H9 (cell line): ENCODE measurements at regions not wholly inside any gene's neighbourhood (a gene's known extent, or its start where the extent isn't known, plus 50 kb on each side); places are given as distances from the start of the nearest gene placed in this dataset.

ENCODE experiments used
- DNase-seq: peaks from one replicate; pipeline ENCODE4 v3.0.0-alpha.2; 2017
- H2AFZ ChIP-seq: one replicate; pipeline ENCODE4 v1.6.1; 2013; ENCODE audit warnings: mild to moderate bottlenecking, low read length, control low read depth, moderate library complexity
- H2AK5ac ChIP-seq: 2 replicates; pipeline ENCODE4 v1.6.1; 2013; ENCODE audit warnings: low read length, control low read depth, mixed read lengths; ENCODE audit not compliant: insufficient read length
- H2BK120ac ChIP-seq: one replicate; pipeline ENCODE4 v1.6.1; 2013; ENCODE audit warnings: low read depth, mild to moderate bottlenecking, low read length, control low read depth, inconsistent platforms; ENCODE audit not compliant: poor library complexity, severe bottlenecking
- H2BK12ac ChIP-seq: 2 replicates; pipeline ENCODE4 v1.6.1; 2013; ENCODE audit warnings: low read length, control low read depth, mixed read lengths, low read depth; ENCODE audit not compliant: insufficient read length
- H2BK15ac ChIP-seq: 2 replicates; pipeline ENCODE4 v1.6.1; 2013; ENCODE audit warnings: low read depth, low read length, control low read depth
- H2BK20ac ChIP-seq: one replicate; pipeline ENCODE4 v1.6.1; 2013; ENCODE audit warnings: low read depth, mild to moderate bottlenecking, low read length, control low read depth, inconsistent platforms; ENCODE audit not compliant: poor library complexity, severe bottlenecking
- H2BK5ac ChIP-seq: 2 replicates; pipeline ENCODE4 v1.6.1; 2013; ENCODE audit warnings: low read length, control low read depth, mixed read lengths; ENCODE audit not compliant: insufficient read length
- H3K14ac ChIP-seq: 2 replicates; pipeline ENCODE4 v1.6.1; 2013; ENCODE audit warnings: low read length, control low read depth; ENCODE audit not compliant: insufficient read depth
- H3K18ac ChIP-seq: 2 replicates; pipeline ENCODE4 v1.6.1; 2013; ENCODE audit warnings: low read depth, mild to moderate bottlenecking, mixed read lengths, low read length, control low read depth; ENCODE audit not compliant: insufficient read length
- H3K23ac ChIP-seq: 2 replicates; pipeline ENCODE4 v1.6.1; 2013; ENCODE audit warnings: low read length, control low read depth, mixed read lengths, low read depth; ENCODE audit not compliant: insufficient read length
- H3K23me2 ChIP-seq: 2 replicates; pipeline ENCODE4 v1.6.1; 2013; ENCODE audit warnings: low read depth, mild to moderate bottlenecking, mixed read lengths, low read length, control low read depth; ENCODE audit not compliant: insufficient read length, poor library complexity, severe bottlenecking
- H3K27ac ChIP-seq: 2 replicates; pipeline ENCODE4 v1.5.1; 2013; ENCODE audit warnings: low read length, control low read depth, mixed read lengths, low read depth; ENCODE audit not compliant: insufficient read length
- H3K27me3 ChIP-seq: 2 replicates; pipeline ENCODE4 v1.6.1; 2013; ENCODE audit warnings: low read length, control low read depth, inconsistent platforms; ENCODE audit not compliant: insufficient read depth
- H3K4ac ChIP-seq: 2 replicates; pipeline ENCODE4 v1.6.1; 2013; ENCODE audit warnings: low read depth, mild to moderate bottlenecking, control low read depth, inconsistent platforms, low read length, moderate library complexity
- H3K4me1 ChIP-seq: 2 replicates; pipeline ENCODE4 v1.6.1; 2013; ENCODE audit warnings: low read length, control low read depth, inconsistent platforms; ENCODE audit not compliant: insufficient read depth
- H3K4me2 ChIP-seq: 2 replicates; pipeline ENCODE4 v1.6.1; 2013; ENCODE audit warnings: low read length, control low read depth, mixed read lengths; ENCODE audit not compliant: insufficient read length, insufficient read depth
- H3K56ac ChIP-seq: 2 replicates; pipeline ENCODE4 v1.6.1; 2013; ENCODE audit warnings: low read depth, mild to moderate bottlenecking, mixed read lengths, low read length, control low read depth; ENCODE audit not compliant: insufficient read length
- H3K79me1 ChIP-seq: 2 replicates; pipeline ENCODE4 v1.6.1; 2013; ENCODE audit warnings: low read depth, mild to moderate bottlenecking, moderate library complexity, low read length, control low read depth, inconsistent platforms; ENCODE audit not compliant: insufficient read depth, poor library complexity, severe bottlenecking
- H3K79me2 ChIP-seq: 2 replicates; pipeline ENCODE4 v1.6.1; 2013; ENCODE audit warnings: low read length, control low read depth, inconsistent platforms; ENCODE audit not compliant: insufficient read depth
- H3K9ac ChIP-seq: 2 replicates; pipeline ENCODE4 v1.6.1; 2013; ENCODE audit warnings: low read length, control low read depth, mixed read lengths; ENCODE audit not compliant: insufficient read length; ENCODE audit errors: extremely low read depth
- H3K9me3 ChIP-seq: one replicate; pipeline ENCODE4 v1.6.1; 2013; ENCODE audit warnings: low read depth, low read length, inconsistent platforms; ENCODE audit not compliant: control insufficient read depth
- H3T11ph ChIP-seq: one replicate; pipeline ENCODE4 v1.6.1; 2013; ENCODE audit warnings: mild to moderate bottlenecking, low read length, control low read depth, inconsistent platforms
- H4K20me1 ChIP-seq: one replicate; pipeline ENCODE4 v1.6.1; 2013; ENCODE audit not compliant: control insufficient read depth, insufficient read length, insufficient read depth
- H4K5ac ChIP-seq: 2 replicates; pipeline ENCODE4 v1.6.1; 2013; ENCODE audit warnings: low read depth, mild to moderate bottlenecking, mixed read lengths, low read length, control low read depth; ENCODE audit not compliant: insufficient read length
- H4K8ac ChIP-seq: replicated peaks from 2 replicates; pipeline ENCODE4 v1.6.1; 2013; ENCODE audit warnings: low read length, control low read depth, mixed read lengths, low read depth; ENCODE audit not compliant: insufficient read length
- H4K91ac ChIP-seq: 2 replicates; pipeline ENCODE4 v1.6.1; 2013; ENCODE audit warnings: low read depth, mild to moderate bottlenecking, moderate library complexity, mixed read lengths, low read length, control low read depth; ENCODE audit not compliant: insufficient read length
- H3K27ac Mint-ChIP-seq, 3 experiments: 2 replicates in 2 of 3; 3 replicates in 1 of 3; pipeline ENCODE4 v1.8.0; 2020 to 2021; ENCODE audit warnings: mixed read lengths in 3 of 3, mild to moderate bottlenecking in 1 of 3, moderate library complexity in 1 of 3
- H3K27me3 Mint-ChIP-seq: 2 replicates; pipeline ENCODE4 v1.8.0; 2021; ENCODE audit warnings: low read depth, mild to moderate bottlenecking, moderate library complexity, mixed read lengths
- H3K36me3 Mint-ChIP-seq, 3 experiments: 2 replicates in 2 of 3; 3 replicates in 1 of 3; pipeline ENCODE4 v1.8.0; 2020 to 2021; ENCODE audit warnings: low read depth in 3 of 3, mixed read lengths in 3 of 3; ENCODE audit not compliant: insufficient read depth in 1 of 3
- H3K4me1 Mint-ChIP-seq, 2 experiments: 2 replicates each; pipeline ENCODE4 v1.8.0; 2020; ENCODE audit warnings: mixed read lengths in 2 of 2
- H3K4me3 Mint-ChIP-seq, 2 experiments: 2 replicates in 1 of 2; 3 replicates in 1 of 2; pipeline ENCODE4 v1.8.0; 2020 to 2021; ENCODE audit warnings: mild to moderate bottlenecking in 2 of 2, mixed read lengths in 2 of 2, moderate library complexity in 1 of 2
- H3K9me3 Mint-ChIP-seq, 2 experiments: 2 replicates in 1 of 2; 3 replicates in 1 of 2; pipeline ENCODE4 v1.8.0; 2020; ENCODE audit warnings: mild to moderate bottlenecking in 2 of 2, mixed read lengths in 2 of 2, moderate library complexity in 1 of 2
- CTCF ChIP-seq: fragments of 200-600 bp; sonication (generic); conservative IDR thresholded peaks from 3 replicates; pipeline ENCODE4 v1.8.0; 2021; ENCODE audit warnings: antibody characterized with exemption, mild to moderate bottlenecking
- WGBS: extraction: QIAGEN DNeasy Blood & Tissue Kit; methylation state at CpG from one replicate; pipeline ENCODE4 v1.1.7; 2013; ENCODE audit warnings: missing lambda C conversion rate, low lambda C conversion rate, mixed read lengths; ENCODE audit not compliant: insufficient read length; ENCODE audit errors: extremely low coverage; 5-methylcytosine and 5-hydroxymethylcytosine counted together

DNA sequence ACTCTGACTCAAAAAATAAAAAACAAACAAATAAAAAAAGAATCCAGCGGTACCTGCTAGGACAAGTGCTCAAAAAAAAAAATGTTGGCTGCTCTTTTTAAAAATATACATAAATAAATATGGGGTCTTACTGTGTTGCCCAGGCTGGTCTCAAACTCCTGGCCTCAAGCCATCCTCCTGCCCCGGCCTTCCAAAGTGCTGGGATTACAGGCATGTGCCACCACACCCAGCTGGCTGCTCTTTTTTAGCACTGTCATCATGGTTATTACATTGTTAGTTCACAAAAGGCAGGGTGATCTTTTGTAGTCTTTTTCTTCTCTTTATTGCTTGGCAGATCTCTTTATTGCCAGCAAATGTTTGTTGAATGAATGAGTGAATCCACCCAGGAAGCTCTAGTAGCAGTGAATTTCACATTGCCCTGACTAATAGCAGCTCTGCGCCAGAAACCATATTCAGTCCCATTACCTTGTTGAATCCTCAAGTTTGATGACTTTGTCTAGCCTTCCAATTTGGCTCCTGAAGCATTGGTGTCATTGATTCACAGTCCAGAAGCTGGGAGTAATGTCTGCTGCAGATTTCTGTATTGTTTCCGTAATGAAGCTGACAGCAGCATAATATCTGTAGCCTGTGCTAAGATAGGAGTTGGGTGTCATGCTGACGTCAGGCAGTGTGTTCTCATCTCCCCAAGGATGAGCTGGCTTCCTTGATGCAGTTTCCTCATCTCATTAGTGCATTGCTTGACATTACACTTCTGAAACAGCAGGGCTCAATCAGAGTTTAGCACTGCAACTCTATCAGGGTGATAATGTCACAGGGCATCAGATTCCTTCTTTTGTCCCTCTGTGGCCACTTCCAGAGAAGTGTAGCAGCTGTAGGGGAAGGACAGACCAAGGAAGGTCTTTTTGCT, 84.9 kb upstream of the TGM3 start:
- Mint-ChIP-seq H3K4me3 (no peak overlapping the region), H3K9me3 (no peaks in the 10 kb centered on the region), H3K36me3 (no peaks in the 10 kb centered on the region), H3K27ac (no peak overlapping the region), H3K27me3 (peaks cover 62% of the 10 kb centered on the region), H3K4me1 (no peaks in the 10 kb centered on the region)
- Histone ChIP-seq H2BK12ac (no peak overlapping the region), H3K14ac (no peak overlapping the region), H2AFZ (no peak overlapping the region), H4K5ac (no peak overlapping the region), H4K8ac (no peak overlapping the region), H3K23ac (no peak overlapping the region), H3K79me1 (no peaks in the 10 kb centered on the region), H2BK15ac (no peak overlapping the region), H3K4ac (no peak overlapping the region), H4K91ac (no peak overlapping the region), H4K20me1 (no peaks in the 10 kb centered on the region), H2BK120ac (no peak overlapping the region), H3K23me2 (peaks cover 12% of the 10 kb centered on the region), H3K4me1 (no peaks in the 10 kb centered on the region), H3K79me2 (no peaks in the 10 kb centered on the region), H3K9me3 (no peaks in the 10 kb centered on the region), H3K56ac (no peak overlapping the region), H2BK20ac (no peak overlapping the region), H3K9ac (no peak overlapping the region), H3K27ac (no peak overlapping the region), H3T11ph (no peak overlapping the region), H2BK5ac (no peak overlapping the region), H3K18ac (no peak overlapping the region), H2AK5ac (no peak overlapping the region), H3K4me2 (no peak overlapping the region), H3K27me3 (no peaks in the 10 kb centered on the region; the same call in 1 of the 2 replicates)
- no peak for TF ChIP-seq CTCF
- WGBS, result no CpG with 5 or more reads among the region's 5 CpGs
- DNase-seq, result no peak
